Kidney epithelial cell (primary cell): ENCODE measurements at regions not wholly inside any gene's neighbourhood (a gene's known extent, or its start where the extent isn't known, plus 50 kb on each side); places are given as distances from the start of the nearest gene placed in this dataset.
"Not testable (repeated sequence)": the region's sequence is repeated elsewhere in the genome, so short reads cannot be mapped to it uniquely, and the experiment has no call there.

ENCODE experiments used
- DNase-seq: peaks from one replicate; pipeline ENCODE4 v3.0.0-alpha.2; 2010; ENCODE audit warnings: low read depth
- H3K27me3 ChIP-seq: 2 replicates; pipeline ENCODE4 v1.6.0; 2011; ENCODE audit warnings: low read length; ENCODE audit not compliant: control insufficient read depth, insufficient read depth
- H3K36me3 ChIP-seq: 2 replicates; pipeline ENCODE4 v1.5.1; 2011; ENCODE audit warnings: low read length; ENCODE audit not compliant: control insufficient read depth, insufficient read depth
- H3K4me3 ChIP-seq: 2 replicates; pipeline ENCODE4 v1.5.1; 2011; ENCODE audit warnings: low read depth, mild to moderate bottlenecking, control low read depth, low read length
- CTCF ChIP-seq: IDR thresholded peaks from 2 replicates; pipeline ENCODE4 v1.5.1; 2011; ENCODE audit warnings: mild to moderate bottlenecking, moderate library complexity, low read length, control low read depth, inconsistent platforms; ENCODE audit not compliant: insufficient read depth, poor library complexity, severe bottlenecking

DNA sequence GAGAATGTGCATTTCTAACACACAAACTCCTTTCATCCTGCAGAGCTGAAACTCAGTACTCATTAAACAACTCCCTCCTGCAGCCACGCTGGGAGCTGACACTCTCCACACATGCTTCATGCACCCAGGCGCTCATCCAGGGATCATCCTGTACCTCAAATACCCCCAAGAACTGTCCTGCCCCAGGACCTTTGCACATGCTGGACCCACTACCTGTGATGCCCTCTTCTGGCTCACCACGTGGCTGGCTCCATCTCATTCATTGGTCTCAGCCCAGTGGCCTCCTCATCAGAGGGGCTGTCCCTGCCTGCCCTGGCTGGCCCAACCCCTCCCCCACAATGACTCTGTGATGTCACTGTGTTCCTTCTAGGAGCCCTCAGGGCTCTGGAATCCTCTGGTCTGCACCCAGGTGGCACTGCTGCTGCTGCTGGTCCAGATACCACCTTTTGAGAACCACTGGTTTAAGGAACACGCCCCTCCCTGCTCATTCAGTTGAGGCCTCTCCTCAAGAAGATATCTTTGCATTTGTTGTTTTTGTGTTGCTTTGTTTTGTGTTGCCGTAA is 160.9 kb upstream of the FOXF1 start:
- no peak for DNase-seq
- peaks cover 3% of the 10 kb centered on the region for H3K27me3 ChIP-seq
- H3K36me3 ChIP-seq: no peaks in the 10 kb centered on the region
- no peak overlapping the region for H3K4me3 ChIP-seq
- TF ChIP-seq CTCF: no peak

DNA sequence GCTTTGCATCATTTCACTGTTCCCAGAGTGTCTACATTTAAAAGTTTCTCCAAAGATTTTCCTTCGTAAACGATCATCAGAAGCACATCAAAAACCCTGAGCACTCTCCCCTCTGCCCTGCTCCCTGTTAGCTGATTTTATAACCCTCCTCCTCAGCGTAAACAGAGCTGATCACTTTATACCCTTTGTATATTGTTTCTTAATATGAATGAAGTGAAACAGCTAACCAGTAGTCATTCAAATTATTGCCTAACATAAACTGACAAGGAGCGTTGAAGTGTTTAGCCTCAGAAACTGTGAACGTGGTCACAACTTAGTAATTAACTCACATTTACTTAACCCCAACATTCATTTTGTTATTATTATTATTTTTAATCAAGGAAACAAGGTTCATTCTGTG is 160.0 kb upstream of the FOXF1 start:
- Histone ChIP-seq H3K27me3 (peaks cover 2% of the 10 kb centered on the region), H3K36me3 (no peaks in the 10 kb centered on the region), H3K4me3 (no peak overlapping the region)
- no peak for TF ChIP-seq CTCF
- no peak for DNase-seq

- no peaks in the 10 kb centered on the region for H3K36me3 ChIP-seq
- no peak overlapping the region for H3K4me3 ChIP-seq
- no peak for TF ChIP-seq CTCF
- H3K27me3 ChIP-seq: peaks cover 2% of the 10 kb centered on the region
- DNase-seq: no peak
Observed at GRCh38 chr16:86351041-86351784, 159.1 kb upstream of the FOXF1 start.

DNA sequence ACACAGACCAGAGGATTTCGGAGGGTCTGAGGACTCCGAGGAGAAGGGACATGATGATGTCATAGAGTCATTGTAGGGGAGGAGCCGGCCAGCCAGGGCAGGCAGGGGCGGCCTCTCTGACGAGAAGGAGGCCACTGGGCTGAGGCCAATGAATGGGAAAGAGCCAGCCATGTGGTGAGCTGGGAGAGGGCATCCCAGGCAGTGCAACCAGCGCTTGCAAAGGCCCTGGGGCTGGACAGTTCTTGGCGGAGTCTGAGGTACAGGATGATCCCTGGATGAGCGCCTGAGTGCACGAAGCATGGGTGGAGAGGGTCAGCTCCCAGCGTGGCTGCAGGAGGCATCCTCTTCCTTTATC is 158.6 kb upstream of the FOXF1 start:
- not testable (repeated sequence) for DNase-seq, H3K36me3 ChIP-seq, H3K27me3 ChIP-seq, H3K4me3 ChIP-seq

GRCh38 chr16:86353148-86353547 is 157.2 kb upstream of the FOXF1 start:
- no peaks in the 10 kb centered on the region for H3K36me3 ChIP-seq
- TF ChIP-seq CTCF: no peak
- no peak overlapping the region for H3K4me3 ChIP-seq
- peaks cover 2% of the 10 kb centered on the region for H3K27me3 ChIP-seq
- DNase-seq: no peak

DNA sequence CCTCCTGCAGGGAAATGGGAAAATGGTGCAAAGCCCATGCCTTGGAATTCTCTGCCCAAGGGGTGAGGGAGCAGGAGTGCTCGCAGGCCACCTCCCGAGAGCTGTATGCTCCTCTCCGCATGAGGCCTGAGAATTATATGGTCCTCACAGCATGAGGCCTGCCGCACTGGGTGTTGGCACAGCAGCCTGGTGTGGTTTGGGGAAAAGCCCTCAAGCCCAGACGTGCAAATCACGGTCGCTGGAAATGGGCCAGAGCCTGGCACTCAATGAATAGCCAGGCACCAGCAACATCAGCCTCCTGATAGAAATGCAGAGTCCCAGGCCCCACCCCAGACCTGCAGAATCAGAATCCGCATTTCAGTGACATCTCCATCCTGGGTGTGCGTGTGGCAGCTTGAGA is 156.4 kb upstream of the FOXF1 start:
- H3K27me3 ChIP-seq: peaks cover 2% of the 10 kb centered on the region
- no peak for DNase-seq
- TF ChIP-seq CTCF: no peak

More for the DNA sequence above, 156.4 kb upstream of the FOXF1 start:
- H3K36me3 ChIP-seq: no peaks in the 10 kb centered on the region
- H3K4me3 ChIP-seq: no peak overlapping the region
